ENCODE measurements at regions not wholly inside any gene's neighbourhood (a gene's known extent, or its start where the extent isn't known, plus 50 kb on each side); places are given as distances from the start of the nearest gene placed in this dataset.

DNA sequence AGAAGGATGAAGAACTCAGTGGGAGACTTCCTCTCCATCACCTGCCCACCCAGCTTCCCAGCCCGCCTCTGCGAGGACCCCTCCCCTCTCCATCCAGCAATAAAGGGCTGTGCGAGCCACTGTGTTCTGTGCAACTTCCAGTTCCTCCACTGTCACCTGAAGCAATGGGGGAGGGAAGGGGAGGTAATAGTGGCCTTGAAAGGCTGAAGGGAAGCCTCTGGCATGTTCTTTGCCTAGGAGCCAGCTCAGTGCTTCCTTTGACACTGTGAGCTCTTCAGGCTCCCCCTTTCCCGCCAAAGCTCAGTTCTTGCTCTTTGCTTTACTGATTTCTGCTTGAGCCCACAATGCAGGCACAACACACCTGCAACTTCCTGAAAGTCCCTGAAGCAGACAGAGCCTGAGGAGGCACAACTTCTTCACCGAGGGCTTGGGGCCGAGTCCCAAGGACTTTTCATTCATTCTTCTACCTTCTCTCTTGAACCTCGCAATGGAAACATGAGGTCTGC, 73.2 kb upstream of the DOCK9 start:
- H3K36me3 ChIP-seq (ENCODE audit: control insufficient read depth in 2 of 2, insufficient read depth in 2 of 2, low read length in 1 of 2): no peaks in the 10 kb centered on the region
- H3K9me3 ChIP-seq (ENCODE audit: control insufficient read depth in 2 of 2, insufficient read depth in 1 of 2, low read length in 1 of 2): no peaks in the 10 kb centered on the region
- 39% methylated on average over 7 of the region's 7 CpGs for WGBS
- H3K4me3 ChIP-seq (ENCODE audit: low read length in 2 of 2): no peak overlapping the region
- peak in 5 of 9 donors; percentile 20 to 70 (median 44) for DNase-seq (ENCODE audit: low read depth in 6 of 9, low spot score in 9 of 9)
- no peaks in the 10 kb centered on the region for H3K27me3 ChIP-seq (ENCODE audit: control insufficient read depth in 2 of 2, insufficient read depth in 1 of 2, low read length in 1 of 2)
- no peak overlapping the region for H3K27ac ChIP-seq (ENCODE audit: low read depth in 1 of 2, low read length in 1 of 2)
- H3K4me1 ChIP-seq (ENCODE audit: control insufficient read depth in 2 of 2, insufficient read depth in 2 of 2, low read length in 2 of 2): peaks cover 33 to 49% of the 10 kb centered on the region in 2 donors

DNA sequence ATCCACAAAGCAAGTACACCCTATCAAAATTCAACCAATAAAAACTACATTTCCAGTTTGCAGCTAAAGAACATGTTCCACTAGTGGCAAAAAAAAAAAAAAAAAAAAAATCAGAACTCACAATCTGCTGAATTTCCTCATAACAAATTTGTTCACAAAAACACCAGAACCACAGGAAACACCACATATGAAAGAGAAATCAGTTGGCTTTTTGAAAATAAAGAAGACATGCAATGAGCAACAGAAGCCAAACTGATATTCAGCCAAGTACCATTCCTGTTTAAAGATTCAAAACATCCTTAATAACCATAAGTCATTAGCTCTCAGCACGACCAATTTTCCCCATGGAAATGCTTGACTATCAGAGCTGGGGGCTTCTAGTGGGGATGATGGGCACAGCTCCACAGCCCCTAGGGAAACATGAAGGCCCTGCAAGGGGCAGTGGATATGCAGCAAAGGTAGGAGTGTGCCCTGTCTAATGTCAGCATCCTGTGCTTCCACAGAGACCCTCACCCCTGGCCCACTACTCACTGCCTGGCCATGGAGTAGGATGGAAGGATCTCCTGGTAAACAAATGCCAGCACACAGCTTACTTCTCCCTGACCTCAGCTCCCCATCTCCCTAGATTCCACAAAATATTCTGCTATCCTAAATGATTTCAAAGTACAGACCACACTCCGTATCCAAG, 74.0 kb upstream of the DOCK9 start:
- Histone ChIP-seq H3K27ac (ENCODE audit: low read depth in 1 of 2, low read length in 1 of 2) (no peak overlapping the region), H3K4me1 (ENCODE audit: control insufficient read depth in 2 of 2, insufficient read depth in 2 of 2, low read length in 2 of 2) (peaks cover 25 to 40% of the 10 kb centered on the region in 2 donors), H3K36me3 (ENCODE audit: control insufficient read depth in 2 of 2, insufficient read depth in 2 of 2, low read length in 1 of 2) (no peaks in the 10 kb centered on the region), H3K9me3 (ENCODE audit: control insufficient read depth in 2 of 2, insufficient read depth in 1 of 2, low read length in 1 of 2) (no peaks in the 10 kb centered on the region), H3K4me3 (ENCODE audit: low read length in 2 of 2) (no peak overlapping the region), H3K27me3 (ENCODE audit: control insufficient read depth in 2 of 2, insufficient read depth in 1 of 2, low read length in 1 of 2) (no peaks in the 10 kb centered on the region)
- peak in 2 of 9 donors; percentile 32 to 71 for DNase-seq (ENCODE audit: low read depth in 6 of 9, low spot score in 9 of 9)
- WGBS: 65% methylated on average over 2 of the region's 2 CpGs

DNA sequence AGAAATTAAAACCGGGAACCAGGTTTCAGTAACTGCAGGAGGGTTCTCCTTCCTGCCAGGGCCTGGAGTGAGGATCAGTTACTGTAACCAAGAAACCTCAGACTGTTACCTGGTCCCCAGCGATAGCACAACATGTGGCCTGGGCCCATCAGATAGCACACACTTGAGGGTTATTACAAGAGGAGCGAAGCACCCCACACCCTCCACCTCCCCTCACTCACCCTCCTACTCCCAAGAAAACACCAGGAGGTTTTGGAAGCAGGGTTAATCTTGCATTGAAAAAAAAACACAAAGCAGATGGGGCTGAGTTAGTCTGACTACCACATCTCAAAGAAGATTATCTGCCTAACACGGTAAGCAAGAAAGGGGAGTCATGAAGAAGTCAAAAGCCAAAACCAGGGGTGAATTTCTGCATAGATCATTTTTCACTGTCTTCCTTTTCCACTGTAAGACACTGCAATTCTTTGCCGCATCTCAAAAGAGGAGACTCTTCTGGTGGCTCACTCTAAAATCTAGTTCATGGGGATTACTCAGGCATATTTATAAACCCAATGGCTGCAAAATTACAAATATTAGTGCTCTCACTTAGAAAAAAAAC, 75.9 kb upstream of the DOCK9 start:
- Histone ChIP-seq H3K27ac (ENCODE audit: low read depth in 1 of 2, low read length in 1 of 2) (no peak overlapping the region), H3K36me3 (ENCODE audit: control insufficient read depth in 2 of 2, insufficient read depth in 2 of 2, low read length in 1 of 2) (no peaks in the 10 kb centered on the region), H3K4me3 (ENCODE audit: low read length in 2 of 2) (no peak overlapping the region), H3K4me1 (ENCODE audit: control insufficient read depth in 2 of 2, insufficient read depth in 2 of 2, low read length in 2 of 2) (peaks cover 25 to 34% of the 10 kb centered on the region in 2 donors), H3K27me3 (ENCODE audit: control insufficient read depth in 2 of 2, insufficient read depth in 1 of 2, low read length in 1 of 2) (no peaks in the 10 kb centered on the region), H3K9me3 (ENCODE audit: control insufficient read depth in 2 of 2, insufficient read depth in 1 of 2, low read length in 1 of 2) (no peaks in the 10 kb centered on the region)
- 30% methylated on average over 5 of the region's 5 CpGs for WGBS
- DNase-seq (ENCODE audit: low read depth in 6 of 9, low spot score in 9 of 9): peak in 1 of 9 donors; percentile 28

DNA sequence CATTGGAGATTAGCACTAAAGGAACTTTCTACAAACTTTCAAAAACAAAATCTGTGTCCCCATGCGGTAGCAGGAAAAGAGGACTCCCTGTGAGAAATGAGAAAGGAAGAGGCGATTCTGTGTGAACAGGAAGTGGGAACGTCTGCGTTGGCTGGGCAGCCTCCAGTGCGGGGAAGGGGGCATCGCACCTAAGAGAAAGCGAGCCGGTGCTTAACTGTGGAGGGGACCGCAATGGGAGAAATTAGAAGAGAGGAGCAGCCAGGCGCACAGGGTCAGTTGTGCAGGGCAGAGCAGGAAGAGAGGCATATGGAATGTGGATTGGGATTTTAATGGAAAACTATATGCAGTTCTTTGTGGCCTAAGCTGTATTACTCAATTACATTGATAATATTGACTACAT, 77.4 kb upstream of the DOCK9 start:
- H3K4me1 ChIP-seq (ENCODE audit: control insufficient read depth in 2 of 2, insufficient read depth in 2 of 2, low read length in 2 of 2): peaks cover 22 to 32% of the 10 kb centered on the region in 2 donors
- H3K27me3 ChIP-seq (ENCODE audit: control insufficient read depth in 2 of 2, insufficient read depth in 1 of 2, low read length in 1 of 2): no peaks in the 10 kb centered on the region
- H3K9me3 ChIP-seq (ENCODE audit: control insufficient read depth in 2 of 2, insufficient read depth in 1 of 2, low read length in 1 of 2): no peaks in the 10 kb centered on the region
- WGBS: 22% methylated on average over 10 of the region's 10 CpGs
- peak in 1 of 9 donors; percentile 26 for DNase-seq (ENCODE audit: low read depth in 6 of 9, low spot score in 9 of 9)
- H3K27ac ChIP-seq (ENCODE audit: low read depth in 1 of 2, low read length in 1 of 2): no peak overlapping the region
- no peaks in the 10 kb centered on the region for H3K36me3 ChIP-seq (ENCODE audit: control insufficient read depth in 2 of 2, insufficient read depth in 2 of 2, low read length in 1 of 2)
- H3K4me3 ChIP-seq (ENCODE audit: low read length in 2 of 2): no peak overlapping the region

DNA sequence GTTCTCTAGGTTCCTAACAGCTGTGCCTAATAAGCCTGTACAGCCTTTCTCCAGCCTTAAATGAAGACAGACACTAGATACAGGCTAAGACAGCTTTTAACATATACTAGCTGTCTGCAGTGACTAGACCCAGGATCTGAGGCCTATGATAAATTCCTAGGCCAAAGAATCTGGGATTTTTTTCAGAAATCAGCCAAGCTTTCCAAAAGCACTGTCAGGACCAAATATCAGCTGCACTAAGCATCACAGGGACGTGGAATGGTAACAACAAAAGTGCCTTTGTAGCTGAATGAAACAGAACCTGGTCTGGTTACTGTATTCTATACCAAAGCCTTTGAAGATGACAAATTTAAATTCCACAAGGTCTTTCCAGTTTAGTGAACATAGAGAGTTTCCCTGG, 77.9 kb upstream of the DOCK9 start:
- Histone ChIP-seq H3K9me3 (ENCODE audit: control insufficient read depth in 2 of 2, insufficient read depth in 1 of 2, low read length in 1 of 2) (no peaks in the 10 kb centered on the region), H3K27ac (ENCODE audit: low read depth in 1 of 2, low read length in 1 of 2) (no peak overlapping the region), H3K27me3 (ENCODE audit: control insufficient read depth in 2 of 2, insufficient read depth in 1 of 2, low read length in 1 of 2) (no peaks in the 10 kb centered on the region), H3K4me3 (ENCODE audit: low read length in 2 of 2) (no peak overlapping the region), H3K4me1 (ENCODE audit: control insufficient read depth in 2 of 2, insufficient read depth in 2 of 2, low read length in 2 of 2) (peaks cover 18 to 27% of the 10 kb centered on the region in 2 donors), H3K36me3 (ENCODE audit: control insufficient read depth in 2 of 2, insufficient read depth in 2 of 2, low read length in 1 of 2) (no peaks in the 10 kb centered on the region)
- no peak for DNase-seq (ENCODE audit: low read depth in 6 of 9, low spot score in 9 of 9)
- 96% methylated on average over 1 of the region's 1 CpG for WGBS

DNA sequence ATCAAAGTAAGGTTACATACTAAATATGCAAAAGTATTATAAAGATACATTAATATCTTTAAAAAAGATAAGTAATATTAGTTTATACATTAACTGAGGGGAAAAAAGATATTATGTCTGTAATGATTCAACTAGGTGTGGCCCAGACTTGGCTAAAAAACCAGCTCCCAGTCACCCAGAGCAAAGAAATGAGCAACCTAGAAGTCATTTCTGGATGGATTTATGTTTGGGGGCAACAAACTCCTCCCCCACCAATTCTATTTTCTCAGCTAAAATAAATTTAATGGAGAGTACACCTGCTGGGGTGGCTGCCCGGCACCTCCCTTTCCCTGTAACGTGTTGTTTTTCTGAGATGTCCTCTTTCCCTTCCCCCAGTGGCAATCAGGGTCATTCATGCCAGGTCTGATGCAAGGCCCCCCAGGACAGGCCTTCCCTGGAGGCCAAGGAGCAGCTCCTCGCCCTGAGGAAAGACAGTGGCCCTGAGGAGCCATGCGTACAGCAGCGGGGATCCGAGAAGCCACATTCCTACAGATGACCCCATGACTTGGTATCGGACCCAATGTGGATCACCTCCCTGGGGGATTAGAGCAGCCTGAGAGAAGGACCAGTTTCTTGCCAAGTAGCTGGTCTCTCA, 78.6 kb upstream of the DOCK9 start:
- Histone ChIP-seq H3K4me3 (ENCODE audit: low read length in 2 of 2) (no peak overlapping the region), H3K9me3 (ENCODE audit: control insufficient read depth in 2 of 2, insufficient read depth in 1 of 2, low read length in 1 of 2) (no peaks in the 10 kb centered on the region), H3K27me3 (ENCODE audit: control insufficient read depth in 2 of 2, insufficient read depth in 1 of 2, low read length in 1 of 2) (no peaks in the 10 kb centered on the region), H3K27ac (ENCODE audit: low read depth in 1 of 2, low read length in 1 of 2) (no peak overlapping the region), H3K36me3 (ENCODE audit: control insufficient read depth in 2 of 2, insufficient read depth in 2 of 2, low read length in 1 of 2) (no peaks in the 10 kb centered on the region), H3K4me1 (ENCODE audit: control insufficient read depth in 2 of 2, insufficient read depth in 2 of 2, low read length in 2 of 2) (peaks cover 10 to 20% of the 10 kb centered on the region in 2 donors)
- no peak for DNase-seq (ENCODE audit: low read depth in 6 of 9, low spot score in 9 of 9)
- WGBS: 97% methylated on average over 7 of the region's 7 CpGs

DNA sequence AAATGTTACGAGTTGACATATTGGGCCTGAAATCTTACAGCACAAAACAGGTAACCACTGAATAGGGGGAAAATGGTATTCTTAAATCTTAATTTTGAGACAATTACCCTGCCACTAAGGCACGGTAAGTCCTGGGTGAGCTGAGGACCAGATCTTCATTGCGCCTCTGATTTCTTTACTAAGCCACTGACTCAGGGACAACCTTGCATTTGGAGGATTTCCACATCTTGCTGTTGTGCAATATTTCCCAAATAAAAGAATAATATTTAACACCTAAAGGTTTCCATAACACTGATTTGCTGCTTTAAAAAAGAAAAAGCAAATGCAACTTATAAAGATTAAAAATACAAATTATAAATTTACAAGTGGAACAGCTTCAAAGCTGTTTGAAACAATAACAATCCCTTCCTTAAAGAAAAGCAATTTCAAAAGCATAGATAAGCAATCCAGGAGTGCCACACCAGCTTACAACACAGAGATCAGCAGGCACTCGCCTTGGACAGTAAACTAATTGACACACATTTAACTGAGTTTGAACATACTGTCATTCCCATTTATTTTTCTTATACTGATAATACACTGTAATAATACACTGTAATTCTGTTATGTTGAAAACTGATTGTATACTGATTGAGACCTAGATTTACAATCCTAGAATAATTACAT, 79.6 kb upstream of the DOCK9 start:
- WGBS: 97% methylated on average over 4 of the region's 4 CpGs
- no peaks in the 10 kb centered on the region for H3K27me3 ChIP-seq (ENCODE audit: control insufficient read depth in 2 of 2, insufficient read depth in 1 of 2, low read length in 1 of 2)
- no peak for DNase-seq (ENCODE audit: low read depth in 6 of 9, low spot score in 9 of 9)
- H3K36me3 ChIP-seq (ENCODE audit: control insufficient read depth in 2 of 2, insufficient read depth in 2 of 2, low read length in 1 of 2): no peaks in the 10 kb centered on the region
- H3K9me3 ChIP-seq (ENCODE audit: control insufficient read depth in 2 of 2, insufficient read depth in 1 of 2, low read length in 1 of 2): no peaks in the 10 kb centered on the region
- H3K4me3 ChIP-seq (ENCODE audit: low read length in 2 of 2): no peak overlapping the region
- H3K4me1 ChIP-seq (ENCODE audit: control insufficient read depth in 2 of 2, insufficient read depth in 2 of 2, low read length in 2 of 2): peaks cover 8 to 14% of the 10 kb centered on the region in 2 donors
- no peak overlapping the region for H3K27ac ChIP-seq (ENCODE audit: low read depth in 1 of 2, low read length in 1 of 2)

DNA sequence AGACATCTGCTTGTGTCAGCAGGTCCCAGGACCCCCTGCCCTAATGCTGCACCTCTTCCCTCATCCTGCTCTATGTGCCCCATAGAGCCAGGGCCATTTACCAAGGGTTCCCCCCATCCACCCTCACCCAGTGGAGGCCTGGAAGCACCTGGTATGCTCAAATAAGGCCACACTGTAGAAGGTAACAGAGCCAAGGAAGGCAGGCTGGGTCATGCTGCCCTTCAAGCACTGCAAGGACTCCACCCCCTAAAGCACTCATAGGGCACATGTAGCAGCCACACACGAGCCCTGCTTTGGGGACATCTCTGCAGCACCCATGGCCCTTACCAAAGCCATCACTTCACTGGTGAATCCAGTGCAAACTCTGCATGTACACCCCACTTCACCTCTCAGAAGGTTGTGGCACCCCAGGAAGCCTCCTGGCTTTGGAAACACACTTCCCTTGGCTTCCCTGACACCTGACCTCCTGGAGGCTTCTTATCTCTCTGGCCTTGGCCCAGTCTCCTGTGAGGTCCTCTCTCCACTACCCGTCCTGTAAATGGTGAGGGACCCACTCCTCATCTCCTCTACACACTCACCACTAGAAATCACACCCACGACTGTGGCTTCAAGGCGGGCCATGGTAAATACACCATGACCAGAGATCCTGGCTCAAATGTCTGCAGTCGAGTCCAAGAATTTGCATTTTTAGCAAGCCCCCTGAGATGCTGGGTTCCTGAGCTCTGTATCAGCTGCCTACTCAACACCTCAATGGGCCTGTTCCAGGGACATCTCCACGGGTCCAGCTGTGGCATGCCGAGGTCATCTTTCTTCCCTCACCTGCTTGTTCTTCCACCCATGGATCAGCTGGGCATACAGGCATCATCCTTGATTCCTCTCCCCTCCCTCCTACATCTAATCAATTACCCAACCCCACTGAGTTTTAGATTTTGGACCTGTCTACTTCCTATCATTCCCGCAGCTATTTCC, 80.9 kb upstream of the DOCK9 start:
- no peaks in the 10 kb centered on the region for H3K9me3 ChIP-seq (ENCODE audit: control insufficient read depth in 2 of 2, insufficient read depth in 1 of 2, low read length in 1 of 2)
- H3K4me3 ChIP-seq (ENCODE audit: low read length in 2 of 2): no peak overlapping the region
- no peak for DNase-seq (ENCODE audit: low read depth in 6 of 9, low spot score in 9 of 9)
- H3K4me1 ChIP-seq (ENCODE audit: control insufficient read depth in 2 of 2, insufficient read depth in 2 of 2, low read length in 2 of 2): peaks cover 4 to 12% of the 10 kb centered on the region in 2 donors
- WGBS: 94% methylated on average over 8 of the region's 8 CpGs
- no peak overlapping the region for H3K27ac ChIP-seq (ENCODE audit: low read depth in 1 of 2, low read length in 1 of 2)
- no peaks in the 10 kb centered on the region for H3K27me3 ChIP-seq (ENCODE audit: control insufficient read depth in 2 of 2, insufficient read depth in 1 of 2, low read length in 1 of 2)
- H3K36me3 ChIP-seq (ENCODE audit: control insufficient read depth in 2 of 2, insufficient read depth in 2 of 2, low read length in 1 of 2): no peaks in the 10 kb centered on the region

Measured in thymus (tissue), 11 donors.